BE2C (cell line): ENCODE measurements at regions not wholly inside any gene's neighbourhood (a gene's known extent, or its start where the extent isn't known, plus 50 kb on each side); places are given as distances from the start of the nearest gene placed in this dataset.

ENCODE experiments used
- DNase-seq: peaks from one replicate; pipeline ENCODE4 v3.0.0-alpha.2; 2020
- H3K27me3 ChIP-seq: fragments of 250-450 bp; sonication (Bioruptor Pico); 2 replicates; pipeline ENCODE4 v1.5.1; 2020; ENCODE audit warnings: mild to moderate bottlenecking
- H3K36me3 ChIP-seq: fragments of 250-450 bp; sonication (Bioruptor Pico); 2 replicates; pipeline ENCODE4 v1.5.1; 2020; ENCODE audit warnings: mild to moderate bottlenecking
- H3K4me1 ChIP-seq: fragments of 250-450 bp; sonication (Bioruptor Pico); 2 replicates; pipeline ENCODE4 v1.5.1; 2020
- H3K4me3 ChIP-seq: 2 replicates; pipeline ENCODE4 v1.5.1; 2011; ENCODE audit warnings: low read depth, low read length
- H3K9me3 ChIP-seq: fragments of 250-450 bp; sonication (Bioruptor Pico); 2 replicates; pipeline ENCODE4 v1.5.1; 2020
- TF ChIP-seq, protein P1 (sequence below): IDR thresholded peaks from 2 replicates; pipeline ENCODE4 v1.5.1; 2012; ENCODE audit warnings: mild to moderate bottlenecking, low read depth, low read length

DNA sequence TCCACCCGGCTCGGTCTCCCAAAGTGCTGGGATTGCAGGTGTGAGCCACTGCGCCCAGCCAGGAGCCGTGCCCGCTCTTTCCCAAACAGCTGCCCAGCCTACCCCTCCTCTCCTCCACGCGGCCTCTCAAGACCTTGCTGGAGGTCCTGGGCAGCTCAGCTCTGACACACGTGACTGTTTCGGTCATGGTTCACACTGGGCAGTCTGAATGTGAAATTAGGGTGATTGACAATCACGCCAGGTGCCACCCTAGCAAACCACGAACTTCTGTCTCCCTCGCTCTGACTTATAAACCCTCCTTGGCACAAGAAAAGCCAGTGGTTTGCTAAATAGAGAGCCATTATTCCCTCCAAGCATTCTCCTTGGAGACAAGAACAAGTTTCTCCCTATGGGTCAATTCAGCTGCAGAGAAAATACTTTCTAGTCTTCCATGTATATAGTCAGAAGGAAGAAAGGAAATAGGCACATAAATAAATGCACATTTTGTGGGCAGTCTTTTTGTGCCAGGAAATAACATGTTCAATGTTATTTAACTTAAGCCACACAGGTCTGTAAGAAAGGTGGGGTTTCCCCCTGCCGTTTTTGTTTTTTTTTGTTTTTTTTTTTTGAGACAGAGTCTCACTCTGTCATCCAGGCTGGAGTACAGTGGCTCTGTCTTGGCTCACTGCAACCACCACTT is 121.9 kb upstream of the MEF2A start:
- H3K4me1 ChIP-seq = no peaks in the 10 kb centered on the region
- H3K9me3 ChIP-seq = no peaks in the 10 kb centered on the region
- no peaks in the 10 kb centered on the region for H3K27me3 ChIP-seq
- TF ChIP-seq, protein P1, sequence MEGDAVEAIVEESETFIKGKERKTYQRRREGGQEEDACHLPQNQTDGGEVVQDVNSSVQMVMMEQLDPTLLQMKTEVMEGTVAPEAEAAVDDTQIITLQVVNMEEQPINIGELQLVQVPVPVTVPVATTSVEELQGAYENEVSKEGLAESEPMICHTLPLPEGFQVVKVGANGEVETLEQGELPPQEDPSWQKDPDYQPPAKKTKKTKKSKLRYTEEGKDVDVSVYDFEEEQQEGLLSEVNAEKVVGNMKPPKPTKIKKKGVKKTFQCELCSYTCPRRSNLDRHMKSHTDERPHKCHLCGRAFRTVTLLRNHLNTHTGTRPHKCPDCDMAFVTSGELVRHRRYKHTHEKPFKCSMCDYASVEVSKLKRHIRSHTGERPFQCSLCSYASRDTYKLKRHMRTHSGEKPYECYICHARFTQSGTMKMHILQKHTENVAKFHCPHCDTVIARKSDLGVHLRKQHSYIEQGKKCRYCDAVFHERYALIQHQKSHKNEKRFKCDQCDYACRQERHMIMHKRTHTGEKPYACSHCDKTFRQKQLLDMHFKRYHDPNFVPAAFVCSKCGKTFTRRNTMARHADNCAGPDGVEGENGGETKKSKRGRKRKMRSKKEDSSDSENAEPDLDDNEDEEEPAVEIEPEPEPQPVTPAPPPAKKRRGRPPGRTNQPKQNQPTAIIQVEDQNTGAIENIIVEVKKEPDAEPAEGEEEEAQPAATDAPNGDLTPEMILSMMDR = no peak
- no peak for DNase-seq
- no peak overlapping the region for H3K4me3 ChIP-seq
- no peaks in the 10 kb centered on the region for H3K36me3 ChIP-seq

DNA sequence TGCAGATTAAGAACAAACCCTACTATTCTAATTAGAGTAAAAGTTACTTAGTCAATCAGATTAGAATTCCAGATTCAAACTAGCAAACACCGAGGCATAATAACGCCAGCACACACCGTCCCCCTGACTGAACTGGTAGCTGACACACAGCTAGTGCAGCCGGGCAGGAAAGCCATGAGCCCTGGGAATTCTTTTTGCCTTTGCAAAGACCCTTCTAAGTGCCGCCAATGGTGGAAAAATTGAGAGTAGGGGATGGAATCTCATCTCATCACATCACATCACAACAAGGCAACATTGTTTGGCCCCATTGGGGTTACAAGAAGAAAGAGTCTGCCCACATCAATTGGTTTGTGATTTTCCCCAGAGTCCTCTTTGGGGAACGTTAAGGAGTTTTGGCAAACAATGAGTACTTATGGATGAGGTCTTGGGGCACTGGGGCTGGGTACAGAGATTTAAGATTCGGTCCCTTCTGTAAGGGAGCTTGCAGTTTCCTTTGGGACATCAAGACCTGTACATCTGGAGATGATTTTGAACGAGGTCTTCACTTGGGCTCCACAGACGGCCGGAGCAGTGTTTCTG is 120.4 kb upstream of the MEF2A start:
- TF ChIP-seq, protein P1 = no peak
- no peaks in the 10 kb centered on the region for H3K4me1 ChIP-seq
- H3K27me3 ChIP-seq = no peaks in the 10 kb centered on the region
- H3K36me3 ChIP-seq = no peaks in the 10 kb centered on the region
- DNase-seq = no peak
- no peak overlapping the region for H3K4me3 ChIP-seq
- H3K9me3 ChIP-seq = no peaks in the 10 kb centered on the region

DNA sequence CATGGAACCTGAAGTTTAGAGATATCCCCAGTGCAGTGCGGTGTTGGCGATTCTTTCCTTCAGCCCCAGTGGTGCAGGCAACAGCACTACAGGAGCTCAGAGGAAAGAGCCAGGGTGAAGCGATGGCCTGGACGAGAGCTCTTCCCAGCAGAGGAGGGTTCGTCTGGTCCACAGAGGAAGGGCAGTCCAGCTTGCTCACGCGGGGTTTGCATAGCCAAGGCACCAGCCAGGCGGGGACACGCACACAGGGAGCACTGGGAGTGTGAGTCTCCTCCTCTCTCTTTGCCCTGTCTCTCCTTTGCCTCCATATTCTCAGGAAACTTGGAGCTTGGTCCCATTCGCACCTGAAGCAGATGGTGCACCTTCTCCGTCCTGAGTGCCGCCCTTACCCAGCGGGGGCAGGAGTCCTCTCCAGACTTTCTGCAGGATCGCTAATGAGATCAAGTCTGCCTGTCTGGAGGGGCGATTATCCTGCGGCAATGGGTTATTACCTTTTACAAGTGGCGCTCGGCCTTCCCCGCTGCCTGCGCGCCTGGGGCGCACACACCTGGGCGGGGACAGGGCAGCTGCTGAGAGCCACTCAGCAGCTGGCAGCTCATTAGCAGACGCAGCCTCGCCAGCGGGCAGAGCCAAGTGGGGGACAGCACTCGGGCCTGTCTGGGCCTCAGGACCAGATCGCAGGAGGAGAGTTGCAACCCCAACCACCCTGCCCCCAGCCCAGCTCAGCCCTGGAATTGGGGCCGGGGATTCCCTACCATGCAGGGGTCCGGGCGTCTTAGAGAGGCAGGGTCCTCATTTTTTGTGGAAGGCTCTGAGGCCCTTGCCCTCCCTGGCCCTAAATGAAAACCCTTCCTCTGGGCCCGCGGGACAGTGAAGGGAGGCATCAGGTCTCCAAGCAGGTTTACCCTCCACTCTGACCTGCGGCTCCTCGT is 119.0 kb upstream of the MEF2A start:
- H3K4me1 ChIP-seq = no peaks in the 10 kb centered on the region
- DNase-seq = no peak
- TF ChIP-seq, protein P1 = no peak
- no peaks in the 10 kb centered on the region for H3K9me3 ChIP-seq
- H3K4me3 ChIP-seq = no peak overlapping the region
- no peaks in the 10 kb centered on the region for H3K36me3 ChIP-seq
- H3K27me3 ChIP-seq = no peaks in the 10 kb centered on the region

DNA sequence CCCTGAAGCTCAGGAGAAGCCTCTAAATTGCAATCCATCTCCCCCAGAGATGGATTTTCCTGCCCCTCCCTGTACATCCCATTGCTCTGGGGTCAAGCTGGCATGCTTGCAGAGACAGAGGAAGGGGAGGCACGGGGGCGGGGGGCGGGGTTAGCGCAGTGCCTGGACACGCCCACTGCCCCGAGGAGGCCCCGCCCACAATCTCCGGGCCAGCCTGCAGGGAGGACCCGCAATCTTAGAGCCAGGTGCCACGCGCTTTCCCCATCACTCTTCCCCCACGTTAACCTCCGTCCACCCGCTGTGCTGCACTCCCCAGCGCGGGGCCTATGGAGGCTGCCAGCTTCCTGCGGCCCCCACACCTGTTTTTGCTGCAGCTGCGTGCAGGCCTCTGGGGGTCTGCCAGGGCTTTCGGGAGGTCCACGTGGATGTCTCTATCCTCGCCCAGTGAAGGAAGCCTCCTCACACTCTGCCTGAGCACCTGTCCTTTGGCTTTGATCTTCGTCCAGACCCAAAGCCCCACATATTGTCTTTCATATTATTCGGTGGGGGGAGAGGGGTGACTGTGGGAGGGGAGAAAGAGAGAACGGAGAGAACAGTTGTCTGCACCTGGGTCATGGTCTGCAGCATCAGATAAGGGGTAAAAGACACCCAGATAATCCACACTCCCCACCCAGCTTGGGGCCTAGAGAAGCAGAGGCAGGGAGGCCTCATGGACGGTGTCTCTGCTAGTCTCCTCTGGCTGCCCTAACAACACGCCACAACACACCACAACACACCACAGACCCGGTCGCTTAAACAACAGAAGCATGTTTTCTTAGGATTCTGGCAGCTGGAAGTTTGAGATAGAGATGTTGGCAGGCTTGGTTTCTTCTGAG is 118.0 kb upstream of the MEF2A start:
- Histone ChIP-seq H3K4me3 (no peak overlapping the region), H3K4me1 (no peaks in the 10 kb centered on the region), H3K36me3 (no peaks in the 10 kb centered on the region), H3K9me3 (no peaks in the 10 kb centered on the region), H3K27me3 (no peaks in the 10 kb centered on the region)
- DNase-seq = no peak
- TF ChIP-seq, protein P1 = no peak

DNA sequence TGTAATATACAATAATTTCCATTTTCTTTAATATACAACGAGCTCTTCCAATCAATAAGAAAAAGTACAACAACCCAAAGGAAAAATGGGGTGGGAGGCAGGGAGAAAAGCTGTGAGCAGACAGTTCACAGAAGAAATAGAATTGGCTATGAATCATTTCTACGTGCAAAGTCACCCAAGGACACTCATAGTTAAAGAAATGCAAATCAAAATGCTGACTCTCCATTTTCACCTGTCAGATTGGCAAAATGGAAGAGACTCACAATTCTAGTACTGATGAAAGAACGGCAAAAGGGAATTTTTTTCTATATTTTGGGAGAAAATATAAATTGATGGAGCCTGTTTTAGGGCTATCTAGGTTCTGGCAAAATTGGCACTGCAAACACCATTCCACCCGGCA is 116.3 kb upstream of the MEF2A start:
- H3K4me1 ChIP-seq = no peaks in the 10 kb centered on the region
- no peak for DNase-seq
- TF ChIP-seq, protein P1 = no peak
- H3K9me3 ChIP-seq = no peaks in the 10 kb centered on the region
- no peak overlapping the region for H3K4me3 ChIP-seq
- no peaks in the 10 kb centered on the region for H3K36me3 ChIP-seq
- H3K27me3 ChIP-seq = no peaks in the 10 kb centered on the region
